ENCODE measurements at regions not wholly inside any gene's neighbourhood (a gene's known extent, or its start where the extent isn't known, plus 50 kb on each side); places are given as distances from the start of the nearest gene placed in this dataset.

GRCh38 chr9:106766616-106767015, 96.3 kb upstream of the ZNF462 start (continued):
- TF ChIP-seq CTCF (IDR thresholded peaks at IDR 0.05; ENCODE audit: control extremely low read depth in 1 of 3, insufficient read depth in 1 of 3, low read depth in 1 of 3, low read length in 3 of 3), result no peak
- TF ChIP-seq BACH1 (IDR thresholded peaks at IDR 0.05; ENCODE audit: low read length), result no peak
- no peak for TF ChIP-seq YY1 (IDR thresholded peaks at IDR 0.05; ENCODE audit: low read depth, low read length)
- no peak for TF ChIP-seq SP4 (IDR thresholded peaks at IDR 0.05; ENCODE audit: low read length)
- TF ChIP-seq HDAC2 (IDR thresholded peaks at IDR 0.05; ENCODE audit: borderline replicate concordance in 1 of 2, low read depth in 2 of 2, low read length in 2 of 2), result no peak
- no peak for TF ChIP-seq CBX8 (IDR thresholded peaks at IDR 0.05; ENCODE audit: borderline replicate concordance, low read depth, low read length)

All from H1 (cell line).